ENCODE measurements at regions not wholly inside any gene's neighbourhood (a gene's known extent, or its start where the extent isn't known, plus 50 kb on each side); places are given as distances from the start of the nearest gene placed in this dataset.

GRCh38 chr2:156087875-156088274 lies 244.6 kb downstream of the NR4A2 start:
- DNase-seq (ENCODE audit: low read depth): peak; percentile 28

GRCh38 chr2:156083763-156084493 lies 248.6 kb downstream of the NR4A2 start:
- DNase-seq (ENCODE audit: low read depth): no peak

- DNase-seq (ENCODE audit: low read depth): no peak
Measured at GRCh38 chr2:156079845-156080244, 252.7 kb downstream of the NR4A2 start.

DNA sequence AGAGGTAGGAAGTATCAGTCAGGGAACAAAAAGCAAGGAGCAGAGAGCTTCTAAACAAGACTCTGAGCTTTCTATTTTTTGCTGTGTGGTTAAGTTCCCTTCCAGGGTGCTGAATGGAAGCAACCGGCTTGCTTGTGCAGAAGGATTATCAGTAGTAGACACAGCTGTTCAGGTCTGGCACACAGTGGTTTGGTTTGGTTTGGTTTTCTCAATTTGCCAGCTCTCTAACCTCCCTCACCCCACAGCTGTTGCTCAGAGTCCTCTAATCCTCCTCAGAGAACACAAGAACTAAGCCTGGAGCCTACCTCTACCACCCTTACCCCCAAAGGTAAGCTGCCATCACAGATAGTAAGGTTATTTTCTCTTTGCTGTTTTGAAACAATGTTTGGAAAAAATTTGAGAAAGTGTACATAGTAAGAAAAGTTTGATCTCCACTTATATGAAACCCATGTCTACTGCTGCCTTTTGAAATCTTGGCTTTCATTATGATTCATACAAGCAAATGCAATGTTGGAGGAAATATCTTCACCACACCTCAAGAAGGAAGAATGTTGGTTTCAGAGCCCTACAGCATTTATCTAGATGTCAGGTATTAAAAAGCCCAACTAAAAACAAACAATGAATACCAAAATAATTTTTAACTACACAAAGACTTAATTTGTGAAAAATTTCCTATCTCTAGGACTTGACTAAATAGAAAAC lies 255.3 kb downstream of the NR4A2 start:
- DNase-seq (ENCODE audit: low read depth): no peak

DNA sequence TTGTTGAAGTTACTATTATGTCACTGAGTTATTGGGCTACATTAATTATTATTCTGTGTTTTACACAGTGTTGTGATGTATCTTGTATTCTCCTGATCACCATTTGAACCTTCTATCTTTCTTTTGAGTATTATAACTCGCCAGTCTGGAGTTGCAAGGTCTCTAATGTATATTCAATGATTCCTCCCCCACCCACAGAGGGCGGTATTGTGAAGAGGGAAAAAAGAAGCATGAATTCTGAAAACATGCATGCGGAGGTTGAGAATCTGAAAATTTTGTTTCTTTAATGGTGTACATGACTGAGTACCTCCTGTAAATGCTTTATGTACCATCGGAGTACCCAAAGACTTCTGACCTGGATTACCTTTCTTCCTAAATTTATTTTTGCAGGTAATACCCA lies 266.6 kb downstream of the NR4A2 start:
- DNase-seq (ENCODE audit: low read depth): no peak

DNA sequence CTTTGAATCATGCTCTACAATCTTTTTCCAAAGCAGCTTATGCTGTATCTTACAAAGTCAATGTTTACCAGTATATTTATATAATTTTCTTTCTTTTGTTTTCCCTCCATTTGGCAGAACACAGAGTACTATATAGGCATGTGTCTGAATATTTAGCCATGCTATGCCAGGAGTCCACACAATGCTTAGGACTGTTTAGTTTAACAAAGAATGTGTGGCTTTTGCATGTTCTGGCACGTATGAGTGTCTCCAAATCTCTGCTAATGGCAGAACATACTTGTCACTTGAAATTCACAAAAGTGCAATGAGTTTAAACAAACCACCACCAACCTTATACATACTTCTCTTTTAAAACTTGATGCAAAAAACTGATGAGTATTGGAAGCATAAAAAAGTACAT lies 268.0 kb downstream of the NR4A2 start:
- no peak for DNase-seq (ENCODE audit: low read depth)

DNA sequence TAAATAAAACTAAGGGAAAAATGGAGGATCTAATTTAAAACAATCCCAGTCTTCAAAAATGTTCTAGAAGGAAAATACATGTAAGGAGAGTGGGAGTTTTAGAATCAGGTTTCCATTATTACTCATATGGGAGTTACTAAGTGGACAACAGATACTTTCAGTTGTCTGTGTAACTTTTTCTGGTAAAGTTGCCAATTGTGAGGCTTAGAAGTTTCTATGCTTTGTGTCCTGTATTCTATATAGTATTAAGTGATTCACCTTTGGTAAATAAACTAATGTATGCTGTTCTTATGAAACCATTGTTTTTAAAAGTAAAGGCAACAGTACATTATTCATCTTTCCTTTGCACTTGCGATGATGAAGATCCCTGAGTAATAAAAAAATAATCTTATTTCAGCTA lies 274.9 kb downstream of the NR4A2 start:
- no peak for DNase-seq (ENCODE audit: low read depth)

DNA sequence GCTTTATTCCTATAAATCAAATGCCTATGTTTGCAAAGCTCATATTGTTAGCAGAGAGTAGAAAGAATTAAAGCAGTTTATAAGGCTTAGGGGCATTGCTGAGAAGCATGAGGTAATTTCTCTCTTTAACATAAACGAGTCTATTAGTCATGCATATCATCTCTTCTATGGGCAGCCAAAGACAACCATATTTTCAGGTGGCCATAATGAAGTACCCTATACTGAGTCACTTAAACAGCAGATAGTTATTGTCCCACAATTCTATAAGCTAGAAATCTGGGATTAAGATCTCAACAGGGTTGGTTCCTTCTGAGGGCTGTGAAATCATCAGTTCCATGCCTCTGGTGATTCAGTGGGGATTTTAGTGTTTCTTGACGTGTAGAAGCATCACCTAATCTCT lies 277.5 kb downstream of the NR4A2 start:
- no peak for DNase-seq (ENCODE audit: low read depth)

DNA sequence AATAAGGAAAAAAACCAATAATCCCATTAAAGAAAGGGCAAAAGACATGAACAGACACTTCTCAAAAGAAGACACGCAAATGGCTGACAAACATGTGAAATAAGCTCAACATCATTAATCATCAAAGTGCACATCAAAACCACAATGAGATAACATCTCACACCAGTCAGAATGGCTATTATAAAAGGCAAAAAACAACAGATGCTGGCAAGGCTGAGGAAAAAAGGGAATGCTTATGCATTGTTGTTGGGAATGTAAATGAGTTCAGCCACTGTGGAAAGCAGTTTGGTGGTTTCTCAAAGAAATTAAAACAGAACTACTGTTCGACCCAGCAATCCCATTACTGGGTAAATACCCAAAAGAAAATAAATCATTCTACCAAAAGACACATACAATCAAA lies 285.6 kb downstream of the NR4A2 start:
- no peak for DNase-seq (ENCODE audit: low read depth)

DNA sequence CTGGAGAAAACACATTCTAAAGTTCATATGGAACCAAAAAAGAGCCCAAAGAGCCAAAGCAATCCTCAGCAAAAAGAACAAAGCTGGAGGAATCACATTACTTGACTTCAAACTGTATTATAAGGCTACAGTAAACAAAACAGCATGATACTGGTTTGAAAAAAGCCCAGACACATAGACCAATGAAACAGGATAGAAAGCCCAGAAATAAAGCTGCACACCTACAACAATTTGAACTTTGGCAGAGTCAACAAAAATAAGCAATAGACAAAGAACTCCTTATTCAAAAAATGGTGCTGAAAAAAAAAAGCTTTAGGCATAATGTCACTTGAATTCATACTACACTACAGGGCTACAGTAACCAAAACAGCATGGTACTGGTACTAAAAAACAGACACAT lies 289.6 kb downstream of the NR4A2 start:
- no peak for DNase-seq (ENCODE audit: low read depth)

GRCh38 chr2:156038021-156038420 lies 294.5 kb downstream of the NR4A2 start:
- no peak for DNase-seq (ENCODE audit: low read depth)

- DNase-seq (ENCODE audit: low read depth): no peak
Measured at GRCh38 chr2:156037482-156037881, 295.0 kb downstream of the NR4A2 start.

- DNase-seq (ENCODE audit: low read depth): no peak
Measured at GRCh38 chr2:156031121-156031520, 301.4 kb downstream of the NR4A2 start.

DNA sequence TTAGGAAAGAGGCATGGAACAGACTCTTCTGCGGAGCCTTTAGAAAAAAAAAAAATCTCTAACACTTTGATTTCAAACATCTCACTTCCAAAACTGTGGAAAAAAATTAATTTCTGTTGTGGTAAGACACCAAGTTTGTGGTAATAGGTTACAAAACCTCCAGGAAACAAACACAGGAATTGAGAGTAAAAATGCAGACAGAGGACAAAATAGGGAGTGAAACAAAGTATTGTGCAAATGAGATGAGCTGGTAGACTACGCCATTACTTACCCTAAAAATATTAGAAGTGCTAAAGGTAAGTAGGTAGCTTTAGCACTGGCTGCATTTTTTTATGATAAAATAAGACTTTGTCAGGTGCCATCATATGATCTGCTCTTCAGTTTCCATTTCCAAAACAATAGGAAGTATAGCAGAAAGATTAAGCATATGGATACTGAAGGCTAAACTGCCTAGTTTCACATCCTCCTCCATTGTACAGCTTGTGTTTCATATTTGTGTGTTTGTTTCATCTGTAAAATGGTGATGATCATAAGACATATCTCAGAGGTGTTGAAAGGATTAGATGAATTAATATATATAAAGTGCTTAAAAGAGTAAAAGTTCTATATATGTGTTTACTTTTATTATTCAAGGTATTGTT lies 309.2 kb downstream of the NR4A2 start:
- DNase-seq (ENCODE audit: low read depth): no peak

- DNase-seq (ENCODE audit: low read depth): no peak
Measured at GRCh38 chr2:156021146-156022040, 311.1 kb downstream of the NR4A2 start.

GRCh38 chr2:156019341-156019740 lies 313.2 kb downstream of the NR4A2 start:
- no peak for DNase-seq (ENCODE audit: low read depth)

GRCh38 chr2:156017341-156017885 lies 315.1 kb downstream of the NR4A2 start:
- DNase-seq (ENCODE audit: low read depth): no peak

GRCh38 chr2:156009293-156009692 lies 323.2 kb downstream of the NR4A2 start:
- no peak for DNase-seq (ENCODE audit: low read depth)

- DNase-seq (ENCODE audit: low read depth): no peak
Measured at GRCh38 chr2:156006721-156007618, 325.6 kb downstream of the NR4A2 start.

DNA sequence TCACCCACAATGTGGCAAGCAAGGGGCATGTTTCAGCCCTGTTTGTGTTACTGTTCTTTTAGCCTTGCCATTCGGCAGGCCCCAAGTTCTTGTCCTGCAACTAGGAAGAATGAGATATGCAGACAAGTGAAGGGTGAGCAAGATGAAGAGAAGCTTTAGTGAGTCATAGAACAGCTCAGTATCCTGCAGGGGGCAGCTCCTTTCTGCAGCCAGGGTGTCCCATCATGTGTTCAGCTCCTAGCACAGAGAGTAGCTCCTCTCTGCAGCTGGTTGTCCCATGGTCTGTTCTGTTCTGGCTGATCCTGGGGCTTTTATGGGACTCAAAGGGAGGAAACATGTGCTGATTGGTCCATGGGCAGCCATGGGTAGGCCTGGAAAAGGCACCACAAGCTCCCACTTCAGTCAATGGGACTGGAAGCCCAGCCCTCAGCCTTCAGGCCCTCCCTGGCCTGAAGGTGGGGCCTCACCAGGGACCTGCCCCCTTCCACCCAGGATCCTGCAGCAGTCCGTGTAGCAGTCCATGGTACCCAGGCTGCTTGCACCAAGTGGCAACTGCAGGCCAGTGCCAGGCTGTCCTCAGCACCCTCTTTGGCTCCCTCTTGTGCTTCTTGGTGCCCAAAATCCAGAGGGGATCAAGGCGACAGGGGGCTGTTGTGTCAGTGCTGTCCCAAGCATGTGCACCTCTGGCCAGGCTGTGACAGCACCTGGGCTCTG lies 326.4 kb downstream of the NR4A2 start:
- DNase-seq (ENCODE audit: low read depth): no peak
